ENCODE measurements at regions not wholly inside any gene's neighbourhood (a gene's known extent, or its start where the extent isn't known, plus 50 kb on each side); places are given as distances from the start of the nearest gene placed in this dataset.

GRCh38 chr13:58633226-58633625 lies 1001.7 kb downstream of the PCDH17 start:
- TF ChIP-seq ZNF619 (CRISPR knock-in tag; IDR thresholded peaks at IDR 0.05) = no peak
- no peak for TF ChIP-seq POLR2G (IDR thresholded peaks at IDR 0.05; ENCODE audit: low read depth, low read length)
- no peak for TF ChIP-seq CTCF (CRISPR knock-in tag; IDR thresholded peaks at IDR 0.05)
- TF ChIP-seq MTA1 (CRISPR knock-in tag; IDR thresholded peaks at IDR 0.05; ENCODE audit: borderline replicate concordance) = no peak
- no peak for TF ChIP-seq HOXA7 (CRISPR knock-in tag; IDR thresholded peaks at IDR 0.05)
- TF ChIP-seq DMAP1 (CRISPR knock-in tag; IDR thresholded peaks at IDR 0.05) = no peak
- TF ChIP-seq SMARCE1 (IDR thresholded peaks at IDR 0.05; ENCODE audit: borderline replicate concordance) = no peak
- no peak for TF ChIP-seq ZBTB34 (CRISPR knock-in tag; IDR thresholded peaks at IDR 0.05)
- no peak for TF ChIP-seq ADNP (CRISPR knock-in tag; IDR thresholded peaks at IDR 0.05)

Measured in HepG2 (cell line).